HG03060 (cell line): ENCODE measurements at regions not wholly inside any gene's neighbourhood (a gene's known extent, or its start where the extent isn't known, plus 50 kb on each side); places are given as distances from the start of the nearest gene placed in this dataset.
"Not testable (repeated sequence)": the region's sequence is repeated elsewhere in the genome, so short reads cannot be mapped to it uniquely, and the experiment has no call there.

ENCODE experiments used
- ATAC-seq: cut with Tn5 transposase; IDR thresholded peaks from one replicate; pipeline ENCODE4 v1.9.1; 2021; ENCODE audit warnings: low read depth, moderate number of reproducible peaks; ENCODE audit not compliant: unreplicated experiment

DNA sequence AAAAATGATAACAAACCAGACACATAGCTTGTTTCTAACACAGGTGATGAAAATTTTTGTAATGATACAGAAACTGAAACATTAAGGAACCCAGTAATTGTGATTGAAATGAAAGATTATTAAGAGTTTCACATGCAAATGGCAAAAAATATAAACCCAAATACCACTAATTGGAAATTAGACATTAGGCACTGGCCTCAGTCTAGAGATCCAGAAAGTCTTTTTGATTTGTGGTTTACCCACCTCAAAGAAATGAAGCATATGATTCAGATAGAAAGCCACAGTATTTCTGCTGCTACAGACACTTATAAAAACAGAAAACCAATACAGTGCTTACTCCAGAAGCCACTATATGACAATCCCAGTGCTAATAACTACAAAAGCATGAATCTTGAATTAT is 83.7 kb upstream of the ZNF519 start:
- ATAC-seq: not testable (repeated sequence)

DNA sequence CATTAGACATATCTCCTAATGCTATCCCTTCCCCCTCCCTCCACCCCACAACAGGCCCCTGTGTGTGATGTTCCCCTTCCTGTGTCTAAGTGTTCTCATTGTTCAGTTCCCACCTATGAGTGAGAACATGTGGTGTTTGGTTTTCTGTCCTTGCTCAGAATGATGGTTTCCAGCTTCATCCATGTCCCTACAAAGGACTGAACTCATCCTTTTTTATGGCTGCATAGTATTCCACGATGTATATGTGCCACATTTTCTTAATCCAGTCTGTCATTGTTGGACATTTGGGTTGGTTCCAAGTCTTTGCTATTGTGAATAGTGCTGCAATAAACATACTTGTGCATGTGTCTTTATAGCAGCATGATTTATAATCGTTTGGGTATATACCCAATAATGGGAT is 71.2 kb upstream of the ZNF519 start:
- ATAC-seq: not testable (repeated sequence)

DNA sequence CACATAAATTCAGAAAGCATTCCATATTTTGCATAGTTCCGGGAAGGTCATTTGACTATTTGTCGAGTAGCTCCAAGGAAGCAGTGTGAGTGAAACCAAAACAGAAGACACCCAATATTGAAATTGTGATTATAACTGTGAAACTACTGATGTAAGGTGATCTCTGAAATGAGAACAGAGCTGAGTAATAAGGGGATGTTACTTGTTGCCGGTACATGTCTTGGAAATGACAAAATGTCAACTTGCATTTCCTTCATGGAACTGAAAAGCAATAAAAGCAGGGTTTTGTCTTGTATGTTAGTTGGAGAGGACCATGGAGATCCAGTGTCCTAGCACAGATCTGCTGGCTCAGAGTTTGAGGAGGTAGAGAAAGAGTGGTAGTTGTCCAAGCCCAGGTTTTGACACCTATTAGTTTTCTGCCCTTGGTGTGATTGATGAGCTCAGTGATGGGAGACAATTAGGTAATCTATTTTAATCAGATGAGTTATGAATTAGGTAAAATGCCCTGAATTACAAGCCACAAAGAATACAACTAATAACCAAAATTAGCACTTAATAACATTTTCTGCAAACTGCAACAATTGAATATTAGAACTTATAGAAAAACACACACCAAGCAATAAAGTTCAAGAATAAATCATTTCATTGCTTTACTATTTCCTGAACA is 58.7 kb upstream of the ZNF519 start:
- ATAC-seq: peak; percentile 79

DNA sequence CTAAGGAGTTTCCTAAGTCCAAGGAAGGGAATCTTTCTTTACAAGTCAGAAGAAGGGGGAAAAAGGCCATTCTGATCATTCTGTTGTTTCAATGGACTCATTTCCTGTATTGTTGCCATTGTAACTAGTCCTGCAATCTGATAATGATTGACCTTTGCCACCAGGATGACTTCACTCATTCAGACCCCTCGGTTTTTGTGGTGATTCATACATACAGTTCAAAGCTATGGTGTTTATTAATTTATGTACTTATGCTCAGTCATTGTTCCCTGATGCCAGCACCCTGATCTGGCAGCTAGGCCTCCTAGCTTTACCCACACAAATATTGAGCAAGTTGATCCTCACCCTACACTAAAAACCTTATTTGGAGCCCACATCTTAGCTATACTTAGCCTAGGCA is 57.6 kb upstream of the ZNF519 start:
- no peak for ATAC-seq

DNA sequence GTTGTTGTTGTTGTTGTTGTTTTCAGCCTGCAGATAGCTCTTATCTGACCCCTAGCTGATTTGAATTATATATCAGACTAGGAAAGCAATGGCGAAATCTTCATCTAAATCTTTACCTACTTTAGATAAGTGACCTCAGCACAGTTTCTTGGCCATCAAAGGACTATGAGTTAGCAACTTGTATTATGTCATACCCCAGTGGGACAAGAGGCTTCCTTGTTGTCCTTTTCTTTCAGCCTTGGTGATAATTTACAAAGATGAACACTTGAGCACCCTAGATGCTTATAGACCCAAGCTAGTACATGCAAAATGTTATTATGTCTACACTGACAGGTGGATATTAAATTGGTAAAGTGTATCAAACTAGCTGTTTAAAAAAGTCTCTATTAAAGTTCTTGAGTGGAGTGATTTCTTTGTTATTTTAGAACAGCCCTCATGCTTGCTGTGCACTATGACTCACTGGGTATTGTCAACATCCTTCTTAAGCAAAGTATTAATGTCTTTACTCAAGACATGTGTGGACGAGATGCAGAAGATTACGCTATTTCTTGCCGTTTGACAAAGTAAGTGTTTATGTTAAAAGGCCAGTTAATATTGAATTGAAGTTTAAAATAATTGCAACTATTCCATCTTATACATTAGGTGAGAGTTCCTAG is 56.6 kb upstream of the ZNF519 start:
- ATAC-seq: not testable (repeated sequence)
